ENCODE measurements at regions not wholly inside any gene's neighbourhood (a gene's known extent, or its start where the extent isn't known, plus 50 kb on each side); places are given as distances from the start of the nearest gene placed in this dataset.

DNA sequence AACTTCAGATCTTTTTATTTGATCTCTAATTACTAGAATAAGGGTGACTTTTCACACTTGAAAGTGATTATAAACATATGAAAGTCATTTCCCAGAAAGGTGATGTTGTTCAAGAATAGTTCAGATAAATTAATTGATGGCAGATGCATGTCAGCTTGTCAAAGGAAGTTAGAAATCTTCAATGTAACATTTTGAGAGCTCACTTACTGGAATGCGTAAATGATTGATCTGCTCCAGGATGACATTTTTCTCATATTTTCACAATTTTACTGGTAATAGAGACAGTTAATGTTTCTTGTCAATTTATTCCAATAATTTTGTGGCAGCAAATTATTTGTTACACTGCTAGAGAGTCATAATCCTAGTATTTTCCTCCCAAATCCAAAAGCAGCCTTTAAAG, 424.2 kb downstream of the PLA2G4A start:
- Histone ChIP-seq H4K20me1 (ENCODE audit: insufficient read depth, low read length) (no peaks in the 10 kb centered on the region), H3K9me3 (ENCODE audit: low read depth, low read length) (no peaks in the 10 kb centered on the region), H3K27me3 (ENCODE audit: insufficient read depth, low read length) (no peaks in the 10 kb centered on the region), H3K27ac (ENCODE audit: low read depth, low read length) (no peak overlapping the region), H3K36me3 (ENCODE audit: insufficient read depth, low read length) (no peaks in the 10 kb centered on the region), H3K4me3 (ENCODE audit: insufficient read depth, low read length) (no peak overlapping the region), H3K4me2 (ENCODE audit: insufficient read depth, low read length) (no peak overlapping the region), H3K4me1 (ENCODE audit: insufficient read depth, low read length) (no peaks in the 10 kb centered on the region), H3K79me2 (ENCODE audit: insufficient read depth, low read length) (no peaks in the 10 kb centered on the region), H2AFZ (ENCODE audit: low read length) (no peak overlapping the region)
- no peak for TF ChIP-seq CTCF (IDR thresholded peaks at IDR 0.05; ENCODE audit: extremely low read depth, low read depth, low read length)
- DNase-seq (ENCODE audit: insufficient read length, low spot score, missing footprints) = no peak

GRCh38 chr1:187257476-187257875, 428.7 kb downstream of the PLA2G4A start:
- Histone ChIP-seq H3K4me1 (ENCODE audit: insufficient read depth, low read length) (no peaks in the 10 kb centered on the region), H3K36me3 (ENCODE audit: insufficient read depth, low read length) (no peaks in the 10 kb centered on the region), H3K27ac (ENCODE audit: low read depth, low read length) (no peak overlapping the region), H2AFZ (ENCODE audit: low read length) (no peak overlapping the region), H3K9me3 (ENCODE audit: low read depth, low read length) (no peaks in the 10 kb centered on the region), H3K4me3 (ENCODE audit: insufficient read depth, low read length) (no peak overlapping the region), H4K20me1 (ENCODE audit: insufficient read depth, low read length) (no peaks in the 10 kb centered on the region), H3K27me3 (ENCODE audit: insufficient read depth, low read length) (no peaks in the 10 kb centered on the region), H3K79me2 (ENCODE audit: insufficient read depth, low read length) (no peaks in the 10 kb centered on the region), H3K4me2 (ENCODE audit: insufficient read depth, low read length) (no peak overlapping the region)
- TF ChIP-seq CTCF (IDR thresholded peaks at IDR 0.05; ENCODE audit: extremely low read depth, low read depth, low read length) = no peak
- DNase-seq (ENCODE audit: insufficient read length, low spot score, missing footprints) = no peak

DNA sequence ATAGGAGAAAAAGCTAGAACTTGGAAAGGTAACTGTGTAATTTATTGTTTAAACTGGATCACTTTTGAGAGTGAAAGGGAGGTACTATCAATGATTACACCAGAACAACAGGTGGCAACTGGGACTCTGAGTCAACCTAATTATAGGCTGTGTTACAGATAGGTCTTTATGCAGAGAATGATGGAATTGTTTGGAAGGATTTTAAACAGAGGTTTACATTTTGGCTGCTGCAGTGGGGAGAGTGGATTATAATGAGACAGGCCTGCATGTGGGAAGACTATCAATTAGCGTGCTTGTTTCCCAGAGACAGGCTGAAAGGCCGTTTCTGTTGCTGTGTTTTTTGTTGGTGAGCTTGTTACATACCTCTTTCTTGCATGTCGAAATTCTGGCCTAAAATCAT, 432.9 kb downstream of the PLA2G4A start:
- Histone ChIP-seq H4K20me1 (ENCODE audit: insufficient read depth, low read length) (no peaks in the 10 kb centered on the region), H3K4me2 (ENCODE audit: insufficient read depth, low read length) (no peak overlapping the region), H3K27me3 (ENCODE audit: insufficient read depth, low read length) (no peaks in the 10 kb centered on the region), H3K4me1 (ENCODE audit: insufficient read depth, low read length) (no peaks in the 10 kb centered on the region), H2AFZ (ENCODE audit: low read length) (no peak overlapping the region), H3K9me3 (ENCODE audit: low read depth, low read length) (no peaks in the 10 kb centered on the region), H3K36me3 (ENCODE audit: insufficient read depth, low read length) (no peaks in the 10 kb centered on the region), H3K79me2 (ENCODE audit: insufficient read depth, low read length) (no peaks in the 10 kb centered on the region), H3K27ac (ENCODE audit: low read depth, low read length) (no peak overlapping the region), H3K4me3 (ENCODE audit: insufficient read depth, low read length) (no peak overlapping the region)
- TF ChIP-seq CTCF (IDR thresholded peaks at IDR 0.05; ENCODE audit: extremely low read depth, low read depth, low read length) = no peak
- DNase-seq (ENCODE audit: insufficient read length, low spot score, missing footprints) = no peak

- no peaks in the 10 kb centered on the region for H4K20me1 ChIP-seq (ENCODE audit: insufficient read depth, low read length)
- no peaks in the 10 kb centered on the region for H3K36me3 ChIP-seq (ENCODE audit: insufficient read depth, low read length)
- no peaks in the 10 kb centered on the region for H3K4me1 ChIP-seq (ENCODE audit: insufficient read depth, low read length)
- no peak for TF ChIP-seq CTCF (IDR thresholded peaks at IDR 0.05; ENCODE audit: extremely low read depth, low read depth, low read length)
- no peak for DNase-seq (ENCODE audit: insufficient read length, low spot score, missing footprints)
- H2AFZ ChIP-seq (ENCODE audit: low read length) = no peak overlapping the region
- H3K9me3 ChIP-seq (ENCODE audit: low read depth, low read length) = no peaks in the 10 kb centered on the region
- H3K27me3 ChIP-seq (ENCODE audit: insufficient read depth, low read length) = no peaks in the 10 kb centered on the region
- H3K4me2 ChIP-seq (ENCODE audit: insufficient read depth, low read length) = no peak overlapping the region
- H3K27ac ChIP-seq (ENCODE audit: low read depth, low read length) = no peak overlapping the region
- no peaks in the 10 kb centered on the region for H3K79me2 ChIP-seq (ENCODE audit: insufficient read depth, low read length)
- no peak overlapping the region for H3K4me3 ChIP-seq (ENCODE audit: insufficient read depth, low read length)
Measured at GRCh38 chr1:187262731-187263130, 434.0 kb downstream of the PLA2G4A start.
